ENCODE measurements at regions not wholly inside any gene's neighbourhood (a gene's known extent, or its start where the extent isn't known, plus 50 kb on each side); places are given as distances from the start of the nearest gene placed in this dataset.

DNA sequence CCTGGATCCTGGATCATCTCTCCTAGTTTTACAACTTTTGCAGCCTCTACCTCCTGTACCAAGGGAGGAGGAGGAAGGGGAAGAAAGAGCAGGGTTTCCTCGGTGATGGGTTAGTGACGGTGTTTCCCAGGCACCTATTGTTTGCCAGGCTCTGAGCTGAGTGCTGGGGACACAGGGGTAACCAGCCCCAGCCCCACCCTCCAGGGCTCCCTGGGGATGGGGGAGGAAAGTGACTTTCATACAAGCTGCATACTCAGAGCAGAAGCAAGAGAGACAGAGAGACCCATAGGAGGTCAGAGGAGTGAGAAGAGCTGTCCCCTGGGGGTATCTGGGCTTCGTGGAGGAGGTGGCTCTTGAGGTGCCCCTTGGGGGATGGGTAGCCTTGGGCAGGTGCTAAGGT, 89.4 kb upstream of the THY1 start:
- DNase-seq (no peak), ATAC-seq (no peak)
- intact Hi-C loops (cut with DNase I) = no loop called here
- no peaks in the 10 kb centered on the region for H3K27me3 ChIP-seq (ENCODE audit: low read depth)
- no peak overlapping the region for H3K27ac ChIP-seq
- TF ChIP-seq, protein P1, sequence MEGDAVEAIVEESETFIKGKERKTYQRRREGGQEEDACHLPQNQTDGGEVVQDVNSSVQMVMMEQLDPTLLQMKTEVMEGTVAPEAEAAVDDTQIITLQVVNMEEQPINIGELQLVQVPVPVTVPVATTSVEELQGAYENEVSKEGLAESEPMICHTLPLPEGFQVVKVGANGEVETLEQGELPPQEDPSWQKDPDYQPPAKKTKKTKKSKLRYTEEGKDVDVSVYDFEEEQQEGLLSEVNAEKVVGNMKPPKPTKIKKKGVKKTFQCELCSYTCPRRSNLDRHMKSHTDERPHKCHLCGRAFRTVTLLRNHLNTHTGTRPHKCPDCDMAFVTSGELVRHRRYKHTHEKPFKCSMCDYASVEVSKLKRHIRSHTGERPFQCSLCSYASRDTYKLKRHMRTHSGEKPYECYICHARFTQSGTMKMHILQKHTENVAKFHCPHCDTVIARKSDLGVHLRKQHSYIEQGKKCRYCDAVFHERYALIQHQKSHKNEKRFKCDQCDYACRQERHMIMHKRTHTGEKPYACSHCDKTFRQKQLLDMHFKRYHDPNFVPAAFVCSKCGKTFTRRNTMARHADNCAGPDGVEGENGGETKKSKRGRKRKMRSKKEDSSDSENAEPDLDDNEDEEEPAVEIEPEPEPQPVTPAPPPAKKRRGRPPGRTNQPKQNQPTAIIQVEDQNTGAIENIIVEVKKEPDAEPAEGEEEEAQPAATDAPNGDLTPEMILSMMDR (IDR thresholded peaks at IDR 0.05) = no peak
- H3K36me3 ChIP-seq = no peaks in the 10 kb centered on the region
- no peaks in the 10 kb centered on the region for H3K4me1 ChIP-seq
- H3K9me3 ChIP-seq = no peaks in the 10 kb centered on the region
- H3K4me3 ChIP-seq = no peak overlapping the region

DNA sequence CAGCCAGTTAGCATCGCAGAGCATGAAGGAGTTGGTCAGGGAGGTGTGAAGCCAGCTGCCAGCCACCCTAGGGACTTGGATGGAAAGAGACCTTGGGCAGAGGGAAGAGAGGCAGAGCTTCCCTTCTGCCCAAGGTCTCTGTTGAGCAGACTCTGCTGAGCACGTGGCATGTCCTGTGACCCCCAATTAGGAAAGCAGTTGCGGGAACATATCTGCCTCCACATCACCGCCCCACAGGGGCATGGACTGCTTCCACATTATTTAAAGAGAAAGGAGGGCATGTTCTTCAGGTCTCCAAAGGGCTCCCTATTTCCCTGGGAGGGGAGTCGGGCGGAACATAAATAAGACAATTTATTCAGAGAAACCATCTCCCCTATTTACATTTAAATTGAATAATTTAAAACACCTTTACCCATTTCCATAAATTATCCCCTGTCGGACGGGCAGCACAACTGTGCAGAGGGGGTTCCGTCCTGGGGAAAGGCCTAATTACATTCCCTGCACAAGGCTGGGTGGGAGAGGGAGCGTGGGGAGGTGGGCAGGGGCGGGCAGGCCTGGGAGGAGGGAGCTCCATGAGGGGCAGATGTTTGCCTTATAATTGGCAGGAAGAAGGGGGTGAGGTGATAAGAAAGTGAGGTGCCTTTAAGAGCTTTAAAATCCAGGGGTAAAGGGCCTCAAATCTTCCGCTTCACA, 88.8 kb upstream of the THY1 start:
- ATAC-seq (no peak), DNase-seq (no peak)
- TF ChIP-seq, protein P1 (IDR thresholded peaks at IDR 0.05) = no peak
- no peaks in the 10 kb centered on the region for H3K27me3 ChIP-seq (ENCODE audit: low read depth)
- no peaks in the 10 kb centered on the region for H3K4me1 ChIP-seq
- no peaks in the 10 kb centered on the region for H3K9me3 ChIP-seq
- no peak overlapping the region for H3K27ac ChIP-seq
- H3K4me3 ChIP-seq = no peak overlapping the region
- intact Hi-C loops (cut with DNase I) = no loop called here
- H3K36me3 ChIP-seq = no peaks in the 10 kb centered on the region

DNA sequence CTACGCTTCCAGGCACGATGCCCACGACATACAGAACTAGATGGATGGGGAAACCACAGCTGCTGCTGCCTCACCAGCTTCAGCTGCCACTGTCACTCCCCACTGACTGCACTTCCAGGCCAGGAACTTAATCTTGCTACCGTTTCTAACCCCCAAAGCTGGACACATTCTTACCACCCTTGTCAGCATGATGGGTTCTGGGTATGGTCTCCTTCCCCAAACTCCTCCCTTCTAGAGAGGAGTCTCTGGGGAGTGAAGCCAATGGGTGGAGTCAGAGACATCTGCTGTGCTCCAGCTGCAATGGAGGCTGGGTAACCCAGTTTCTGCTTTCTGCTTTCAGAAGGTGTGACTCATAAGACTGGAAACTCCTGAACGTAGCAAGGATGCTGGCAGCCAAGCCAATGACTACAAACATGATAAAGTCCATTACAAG, 87.0 kb upstream of the THY1 start:
- peak; percentile 46 to 55 for ATAC-seq
- no peak for DNase-seq
- no peaks in the 10 kb centered on the region for H3K36me3 ChIP-seq
- H3K9me3 ChIP-seq = no peaks in the 10 kb centered on the region
- TF ChIP-seq, protein P1 (IDR thresholded peaks at IDR 0.05) = no peak
- no peak overlapping the region for H3K4me3 ChIP-seq
- no peaks in the 10 kb centered on the region for H3K4me1 ChIP-seq
- intact Hi-C loops (cut with DNase I) = no loop called here
- no peak overlapping the region for H3K27ac ChIP-seq
- H3K27me3 ChIP-seq (ENCODE audit: low read depth) = no peaks in the 10 kb centered on the region

DNA sequence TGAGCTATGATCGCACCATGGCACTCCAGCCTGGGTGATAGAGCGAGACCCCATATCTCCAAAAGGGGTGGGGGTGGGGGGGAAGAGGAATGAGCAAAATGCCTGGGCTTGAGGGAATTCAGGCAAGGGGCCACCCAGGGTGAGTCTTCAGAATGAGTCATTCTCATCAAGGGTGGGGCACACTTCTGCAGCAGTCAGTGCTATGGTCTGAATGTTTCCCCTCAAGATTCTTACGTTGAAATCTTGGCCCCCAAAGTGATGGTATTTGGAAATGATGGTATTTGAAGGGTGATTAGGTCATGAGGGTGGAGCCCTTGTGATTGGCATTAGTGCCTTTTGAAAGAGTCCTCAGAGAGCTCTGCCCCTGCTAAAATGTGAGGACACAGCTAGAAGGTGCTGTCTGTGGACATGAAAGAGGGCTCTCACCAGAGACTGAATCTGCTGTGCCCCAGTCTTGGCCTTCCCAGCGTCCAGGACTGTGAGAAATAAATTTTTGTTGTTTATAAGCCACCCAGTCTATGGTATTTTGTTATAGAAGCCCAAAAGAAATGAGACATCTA, 86.4 kb upstream of the THY1 start:
- TF ChIP-seq, protein P1 (IDR thresholded peaks at IDR 0.05) = no peak
- H3K27me3 ChIP-seq (ENCODE audit: low read depth) = no peaks in the 10 kb centered on the region
- no peaks in the 10 kb centered on the region for H3K36me3 ChIP-seq
- no peak for ATAC-seq
- H3K4me3 ChIP-seq = no peak overlapping the region
- no peaks in the 10 kb centered on the region for H3K4me1 ChIP-seq
- intact Hi-C loops (cut with DNase I) = no loop called here
- DNase-seq = no peak
- no peaks in the 10 kb centered on the region for H3K9me3 ChIP-seq
- no peak overlapping the region for H3K27ac ChIP-seq

DNA sequence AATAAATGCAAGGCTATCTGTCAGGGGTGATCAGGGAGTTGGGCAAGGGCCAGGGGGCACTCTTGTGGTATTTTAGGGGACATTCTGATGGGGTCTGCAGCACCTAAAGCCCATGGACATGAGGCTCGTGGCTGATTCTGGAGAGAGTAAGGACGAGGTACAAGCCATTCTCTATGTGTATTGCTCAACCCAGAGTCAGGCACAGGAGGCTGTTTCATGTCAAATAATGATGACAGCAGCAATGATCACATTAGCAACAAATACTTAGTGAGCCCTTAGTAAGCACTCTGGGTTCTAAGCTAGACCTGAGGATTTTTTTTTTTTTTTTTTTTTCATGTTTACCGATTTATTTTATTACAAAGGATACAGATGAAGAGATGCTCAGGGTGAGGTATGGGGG, 83.5 kb upstream of the THY1 start:
- no peak for DNase-seq
- ATAC-seq = no peak
- intact Hi-C loops (cut with DNase I) = no loop called here

More for the DNA sequence above, 83.5 kb upstream of the THY1 start:
- Histone ChIP-seq H3K4me3 (no peak overlapping the region), H3K27me3 (ENCODE audit: low read depth) (no peaks in the 10 kb centered on the region), H3K9me3 (no peaks in the 10 kb centered on the region), H3K36me3 (no peaks in the 10 kb centered on the region), H3K4me1 (no peaks in the 10 kb centered on the region), H3K27ac (no peak overlapping the region)
- TF ChIP-seq, protein P1 (IDR thresholded peaks at IDR 0.05) = no peak

Measured in lower lobe of right lung (tissue), 2 donors.